T-helper 9 cell (primary cell): ENCODE measurements at regions not wholly inside any gene's neighbourhood (a gene's known extent, or its start where the extent isn't known, plus 50 kb on each side); places are given as distances from the start of the nearest gene placed in this dataset.
"Not testable (repeated sequence)": the region's sequence is repeated elsewhere in the genome, so short reads cannot be mapped to it uniquely, and the experiment has no call there.

Experiments used
- DNase-seq: peaks from one replicate; pipeline ENCODE4 v3.0.0-alpha.2; 2020

DNA sequence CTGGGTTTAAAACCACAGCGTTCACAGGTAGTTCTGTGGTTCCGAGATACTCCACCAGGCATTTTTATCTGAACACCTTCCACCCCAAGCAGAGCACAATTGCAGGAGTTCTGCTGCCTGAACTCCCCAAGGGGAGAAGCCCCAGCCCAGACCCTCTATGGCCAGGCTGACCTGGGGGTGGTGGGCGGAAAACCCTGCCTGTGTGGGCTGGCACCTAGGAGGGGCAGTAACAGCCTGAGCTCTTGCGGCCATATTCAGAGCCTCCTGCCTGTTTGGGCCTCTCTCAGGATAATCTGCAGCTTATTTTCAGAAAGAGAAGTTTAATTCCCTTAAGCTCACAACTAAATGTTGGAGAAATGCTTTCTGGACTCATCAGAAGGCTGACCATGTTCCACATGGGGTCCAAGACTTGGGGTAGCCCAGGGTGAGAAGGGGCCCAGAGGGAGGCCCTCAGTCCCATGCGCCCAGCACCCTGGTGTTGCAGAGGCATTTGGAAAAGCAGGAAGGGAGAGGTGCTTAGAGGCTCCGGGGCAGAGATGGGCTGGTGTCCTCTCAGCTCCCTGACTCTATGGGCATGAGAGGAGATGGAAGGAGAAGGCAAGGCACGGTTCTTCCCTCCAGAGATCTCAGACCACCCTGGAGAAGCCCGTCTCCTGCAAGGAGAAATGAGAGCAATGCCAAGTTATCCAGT is 195.6 kb upstream of the TPM1 start:
- no peak for DNase-seq

DNA sequence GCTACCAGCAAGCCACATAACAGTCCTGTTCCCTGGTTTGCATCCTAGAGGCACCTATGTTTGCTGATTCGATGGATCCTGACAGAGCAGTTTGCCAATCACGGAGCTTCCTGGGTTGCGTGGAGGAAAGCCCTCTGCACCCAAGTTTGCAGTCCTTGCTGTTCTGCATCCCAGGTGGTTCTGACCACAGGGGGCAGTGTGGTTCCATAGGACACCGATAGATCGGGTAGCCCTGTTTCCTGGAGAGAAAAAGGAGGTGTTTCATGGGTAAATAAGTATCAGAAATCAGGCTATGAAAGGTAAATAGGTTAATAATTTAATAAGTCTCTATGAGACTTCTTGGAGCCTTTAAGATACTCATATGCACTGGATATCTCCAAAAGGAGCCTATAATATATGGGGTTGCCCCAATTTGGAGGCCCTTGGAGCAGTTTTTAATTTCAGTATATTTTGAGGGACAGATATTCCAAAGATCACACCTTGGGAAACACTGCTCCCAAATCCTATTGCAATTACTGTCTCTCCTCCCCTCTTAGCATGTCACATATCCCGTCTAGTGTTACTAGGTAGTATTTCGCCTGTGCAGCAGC is 194.6 kb upstream of the TPM1 start:
- DNase-seq: peak; percentile 21

DNA sequence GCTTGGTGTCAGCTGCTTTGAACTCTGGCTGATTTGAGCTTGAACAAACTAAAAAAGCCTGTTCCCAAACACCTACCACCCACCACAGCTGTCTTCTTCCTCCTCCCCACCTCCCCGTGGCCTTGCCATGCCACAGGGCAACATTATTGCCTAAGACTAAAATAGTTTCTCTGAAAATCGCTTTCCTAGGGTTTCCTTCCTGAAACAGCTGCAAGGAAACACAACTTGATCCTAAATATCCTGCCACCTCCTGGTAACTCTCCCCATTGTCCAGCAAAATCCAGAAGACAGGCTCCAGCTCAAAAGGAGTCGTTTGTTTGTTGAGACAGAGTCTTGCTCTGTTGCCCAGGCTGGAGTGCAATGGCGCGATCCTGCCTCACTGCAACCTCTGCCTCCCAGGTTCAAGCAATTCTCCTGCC is 193.9 kb upstream of the TPM1 start:
- no peak for DNase-seq

DNA sequence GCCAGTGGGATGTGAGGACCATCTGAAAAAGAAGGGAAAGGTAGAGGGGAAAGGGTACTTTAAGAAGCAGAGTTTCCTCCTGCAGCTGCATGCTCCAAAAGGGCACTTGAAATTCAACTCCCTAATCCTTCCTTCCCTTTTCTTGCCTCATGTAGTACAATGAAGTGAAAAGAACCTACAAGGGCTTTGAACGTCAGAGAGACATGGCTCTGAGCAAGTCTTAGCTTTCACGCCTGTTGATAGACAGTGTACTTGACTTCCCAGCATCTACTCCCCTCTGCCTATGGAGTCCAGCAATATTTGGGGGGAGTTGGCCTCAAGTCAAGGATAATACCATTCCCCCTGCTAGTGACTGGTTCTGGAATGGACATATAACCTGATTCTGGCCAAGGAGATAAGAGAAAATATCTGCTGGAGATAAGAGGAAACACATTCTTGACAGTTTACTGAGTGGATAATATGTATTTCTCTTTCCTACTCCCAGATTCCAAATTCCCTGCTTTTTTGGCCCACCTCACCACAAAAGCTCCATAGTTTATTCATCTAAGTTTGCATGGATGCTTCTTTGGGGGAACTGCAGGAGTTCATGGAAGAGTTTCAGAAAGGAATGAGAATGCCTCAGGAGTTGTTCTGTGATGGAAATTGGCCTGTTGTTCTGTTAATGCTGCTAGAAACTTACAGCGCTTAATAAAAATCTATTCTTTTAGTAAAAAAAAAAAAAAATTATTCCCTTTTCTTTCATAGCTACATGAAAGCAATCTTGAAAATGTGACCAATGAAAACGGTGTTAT is 193.0 kb upstream of the TPM1 start:
- no peak for DNase-seq

DNA sequence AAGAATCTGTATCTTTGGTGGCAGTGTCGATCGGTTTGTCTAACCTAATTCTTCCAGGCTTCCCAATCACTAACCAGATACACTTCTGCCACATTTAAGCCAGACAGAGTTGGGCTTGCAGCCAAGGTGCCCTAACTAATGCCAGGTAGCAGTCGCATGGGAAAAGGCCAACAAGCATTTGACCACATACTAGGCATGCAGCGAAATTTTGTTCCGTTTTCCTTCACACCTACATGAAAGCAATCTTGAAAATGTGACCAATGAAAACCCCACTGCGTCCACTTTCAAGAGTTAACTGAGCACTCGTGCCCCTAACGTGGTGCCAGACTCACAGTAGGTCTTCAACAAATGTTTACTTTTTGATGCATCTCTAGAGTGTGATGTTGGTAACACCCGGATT is 192.2 kb upstream of the TPM1 start:
- no peak for DNase-seq

DNA sequence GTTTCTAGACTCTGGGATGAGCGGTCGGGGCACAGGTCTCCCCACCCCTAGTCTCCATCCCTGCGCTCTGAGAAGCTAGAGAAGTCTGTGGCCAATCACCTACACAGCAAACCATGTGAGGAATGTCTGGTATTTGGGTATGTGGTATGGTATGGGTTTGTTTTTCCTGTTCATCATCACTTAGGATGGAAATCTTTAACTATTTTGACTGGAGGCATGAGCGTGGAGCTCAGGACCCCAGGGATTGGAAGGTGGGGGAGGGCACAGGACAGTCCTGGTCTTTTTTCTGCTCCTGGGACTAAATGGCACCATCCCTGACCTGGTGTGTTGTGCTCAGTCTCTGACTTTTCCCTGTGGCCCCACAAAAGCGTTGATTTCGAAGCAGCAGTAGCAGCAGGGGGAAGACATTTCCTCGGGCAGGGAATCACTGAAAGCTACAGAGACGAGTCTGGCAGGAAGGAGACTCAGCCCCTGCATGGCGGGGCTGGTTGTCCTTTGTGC is 191.7 kb upstream of the TPM1 start:
- DNase-seq: no peak

DNA sequence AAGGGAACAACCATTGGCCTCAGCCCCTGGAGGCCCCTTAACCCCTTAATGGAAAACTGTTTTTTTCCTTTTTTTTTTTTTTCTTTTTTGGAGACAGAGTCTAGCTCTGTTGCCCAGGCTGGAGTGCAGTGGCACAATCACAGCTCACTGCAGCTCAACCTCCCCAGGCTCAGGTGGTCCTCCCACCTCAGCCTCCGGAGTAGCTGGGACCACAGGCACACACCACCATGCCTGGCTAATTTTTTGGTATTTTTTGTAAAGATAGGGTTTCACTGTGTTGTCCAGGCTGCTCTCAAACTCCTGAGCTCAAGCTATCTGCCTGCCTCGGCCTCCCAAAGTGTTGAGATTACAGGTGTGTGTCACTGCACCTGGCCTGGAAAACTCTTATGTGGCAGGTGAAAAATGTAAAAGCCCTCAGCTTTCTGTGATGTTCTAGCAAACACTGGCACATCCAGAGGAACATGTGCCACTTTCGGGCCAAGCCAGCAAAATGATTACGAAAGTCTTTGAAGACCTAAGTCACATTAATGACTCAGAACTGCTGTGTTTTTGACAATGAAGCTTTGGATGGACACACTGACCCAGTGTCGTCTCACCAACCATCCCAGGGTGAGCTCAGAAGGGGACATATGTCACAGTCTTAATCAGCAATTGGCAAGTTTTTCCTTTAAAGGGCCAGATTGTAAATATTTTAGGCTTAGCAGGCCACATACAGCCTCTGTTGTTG is 189.3 kb upstream of the TPM1 start:
- DNase-seq: no peak

DNA sequence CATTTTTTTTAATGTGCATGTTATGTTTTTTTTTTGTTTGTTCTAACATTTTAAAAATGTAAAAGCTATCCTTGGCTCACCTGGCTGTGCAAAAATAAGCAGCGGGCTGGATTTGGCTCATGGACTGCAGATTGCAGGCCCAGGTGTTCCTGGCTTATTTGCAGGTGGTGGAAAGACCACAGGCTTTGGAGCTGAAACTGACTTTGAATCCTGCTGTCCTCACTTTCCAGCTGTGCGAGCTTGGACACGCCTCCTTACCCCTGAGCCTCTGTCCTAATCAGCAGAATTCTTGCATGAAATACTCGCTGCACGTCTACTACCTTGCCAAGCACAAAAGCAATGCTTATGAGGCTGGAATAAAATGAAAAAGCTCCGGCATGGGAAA is 188.7 kb upstream of the TPM1 start:
- DNase-seq: no peak

DNA sequence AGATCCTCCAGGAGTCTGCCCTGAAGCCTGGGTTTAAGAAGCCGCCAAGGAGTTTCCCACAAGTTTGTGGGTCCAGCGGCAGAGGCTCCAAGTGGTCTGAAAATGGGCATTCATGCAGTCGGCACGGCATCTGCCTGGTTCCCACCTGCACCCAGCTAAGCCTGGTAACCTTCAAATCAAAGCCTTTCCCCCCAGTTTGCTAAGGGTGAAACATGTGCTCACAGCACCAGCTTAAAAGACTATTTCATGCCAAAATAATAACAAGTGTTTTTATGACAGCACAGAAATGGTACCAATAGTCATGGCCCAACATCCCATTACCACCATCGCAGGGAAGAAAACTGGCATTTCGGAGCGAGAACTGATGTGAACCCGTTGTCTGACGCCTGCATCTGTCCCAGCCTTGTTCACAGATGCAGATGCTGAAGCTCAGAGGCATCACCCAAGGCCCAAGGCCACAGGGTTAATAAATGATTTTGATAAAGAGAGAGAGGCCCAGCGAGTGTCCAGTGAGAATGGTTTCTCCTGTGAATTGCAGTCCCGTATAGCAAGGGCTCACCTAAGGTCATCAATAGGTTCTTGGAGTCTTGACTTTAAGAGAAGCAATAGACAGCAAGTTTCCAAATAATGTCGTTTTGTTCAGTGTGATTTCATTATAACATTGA is 188.0 kb upstream of the TPM1 start:
- no peak for DNase-seq

DNA sequence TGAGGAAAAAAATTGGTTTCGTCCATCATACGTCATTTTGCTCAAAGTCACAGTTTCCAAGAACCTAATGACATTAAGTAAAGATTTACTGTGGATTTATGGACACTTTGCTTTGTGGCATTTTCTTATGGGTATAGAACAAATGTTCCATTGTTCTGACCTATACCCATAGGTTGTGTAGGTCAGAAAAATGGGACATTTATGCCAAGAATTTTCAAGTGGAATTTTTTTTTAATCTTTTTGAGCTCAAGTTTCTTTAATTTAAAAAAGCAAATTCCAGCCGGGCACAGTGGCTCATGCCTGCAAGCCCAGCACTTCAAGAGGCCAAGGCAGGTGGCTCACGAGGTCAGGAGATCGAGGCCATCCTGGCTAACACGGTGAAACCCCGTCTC is 187.5 kb upstream of the TPM1 start:
- no peak for DNase-seq

DNA sequence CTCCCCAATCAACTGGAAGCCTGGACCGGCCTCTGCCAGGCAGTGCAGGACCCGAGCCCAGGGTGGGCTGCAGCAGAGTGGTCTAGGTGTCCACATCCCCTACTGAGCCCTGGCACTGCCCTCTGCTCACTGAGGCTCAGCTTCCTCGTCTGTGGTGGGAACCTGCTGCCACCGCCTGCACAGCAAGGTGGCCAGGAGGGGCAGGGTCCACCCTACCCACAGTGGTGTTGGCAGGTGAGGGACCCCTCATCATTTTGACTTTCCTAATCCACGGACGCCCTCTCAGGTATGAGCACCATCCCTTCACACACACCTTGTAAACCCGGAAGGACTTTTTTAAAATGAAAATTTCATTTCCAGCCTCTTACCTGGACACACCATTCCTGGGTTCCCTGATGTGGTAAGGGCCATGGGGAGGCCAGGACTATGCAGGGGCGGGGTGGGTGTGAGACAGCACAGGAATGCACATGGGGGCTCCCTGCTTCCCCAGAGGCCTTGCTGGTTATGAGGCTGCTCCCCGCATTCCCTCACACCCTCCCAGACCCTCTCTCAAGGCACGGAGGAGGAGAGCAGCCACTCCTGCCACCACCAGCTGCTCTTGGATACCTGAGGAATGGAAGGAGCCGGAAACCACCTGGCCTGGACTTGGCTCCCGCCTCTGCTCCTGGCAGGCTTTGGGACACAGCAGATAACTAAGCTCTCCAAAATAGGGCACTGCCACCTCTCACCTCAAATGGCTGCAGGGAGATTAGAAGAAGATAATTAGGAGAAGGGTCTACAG is 185.9 kb upstream of the TPM1 start:
- DNase-seq: no peak

DNA sequence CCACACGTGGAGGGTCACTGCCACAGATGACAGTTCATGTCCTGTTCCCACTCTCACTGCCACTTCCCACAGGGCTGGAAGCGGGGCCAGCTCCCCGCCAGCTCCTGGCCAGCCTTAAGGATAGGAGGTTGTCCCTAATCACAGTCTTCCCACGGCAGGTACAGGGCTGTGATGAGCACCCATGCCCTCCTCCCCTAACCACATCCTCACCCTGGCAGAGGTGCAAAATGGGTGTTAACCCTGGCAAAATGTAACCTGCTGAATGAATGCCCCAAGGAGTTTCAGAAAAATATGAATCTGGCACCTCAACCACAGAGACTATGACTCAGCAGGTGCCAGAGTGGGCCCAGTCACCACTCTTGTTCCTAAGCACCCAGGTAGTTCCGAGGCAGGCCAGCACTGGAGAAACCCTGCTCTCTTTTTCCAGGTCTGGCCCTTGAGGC is 185.1 kb upstream of the TPM1 start:
- DNase-seq: no peak

DNA sequence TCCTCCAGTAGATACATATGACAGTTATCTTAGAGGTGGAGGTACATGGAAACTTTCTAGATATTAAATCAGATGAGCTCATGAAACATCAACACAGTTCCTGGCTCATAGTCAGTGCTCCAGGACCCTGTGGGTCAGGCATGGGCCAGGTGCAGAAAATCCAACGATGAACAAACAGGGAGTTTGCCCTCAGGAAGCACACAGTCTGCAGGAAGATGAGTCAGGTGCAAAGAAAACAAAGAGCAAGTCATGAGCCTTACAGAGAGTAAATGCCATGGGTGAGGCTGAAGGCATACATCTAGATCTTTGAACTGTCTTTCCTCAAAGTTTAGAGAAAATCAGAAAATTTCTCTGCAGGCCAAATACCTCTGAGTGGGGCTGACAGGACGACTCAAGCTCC is 184.2 kb upstream of the TPM1 start:
- DNase-seq: no peak

DNA sequence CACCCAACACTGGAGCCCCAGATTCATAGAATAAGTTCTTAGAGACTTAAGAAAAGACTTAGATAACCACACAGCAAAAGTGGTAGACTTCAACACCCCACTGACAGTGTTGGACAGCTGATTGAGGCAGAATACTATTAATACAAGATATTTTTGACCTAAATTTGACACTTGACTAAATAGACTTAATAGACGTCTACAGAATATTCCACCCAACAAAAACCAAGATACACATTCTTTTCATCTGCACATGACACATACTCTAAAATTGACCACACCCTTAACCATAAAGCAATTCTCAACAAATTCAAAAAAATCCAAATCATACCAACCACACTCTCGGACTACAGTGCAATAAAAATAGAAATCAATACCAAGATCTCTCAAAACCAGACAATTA is 179.8 kb upstream of the TPM1 start:
- no peak for DNase-seq

DNA sequence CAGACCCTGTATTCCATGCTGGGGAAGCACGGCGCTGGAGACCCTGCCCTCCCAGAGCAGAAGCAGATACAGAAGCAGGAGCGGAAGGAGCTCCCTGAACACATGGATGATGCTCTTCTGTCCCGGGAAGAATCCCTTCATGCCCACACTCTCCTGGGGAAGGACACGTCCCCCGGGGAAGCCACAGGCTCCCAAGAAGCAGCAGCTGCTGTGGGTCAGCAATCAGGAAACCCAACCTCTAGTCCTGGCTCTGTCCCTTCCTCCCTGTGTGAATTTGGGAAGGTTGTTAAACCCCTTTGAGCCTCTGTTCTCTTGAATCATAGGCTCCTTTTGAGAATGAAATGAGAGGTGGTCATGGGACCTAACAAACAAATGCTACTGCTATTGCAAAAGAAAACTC is 176.2 kb upstream of the TPM1 start:
- DNase-seq: no peak

DNA sequence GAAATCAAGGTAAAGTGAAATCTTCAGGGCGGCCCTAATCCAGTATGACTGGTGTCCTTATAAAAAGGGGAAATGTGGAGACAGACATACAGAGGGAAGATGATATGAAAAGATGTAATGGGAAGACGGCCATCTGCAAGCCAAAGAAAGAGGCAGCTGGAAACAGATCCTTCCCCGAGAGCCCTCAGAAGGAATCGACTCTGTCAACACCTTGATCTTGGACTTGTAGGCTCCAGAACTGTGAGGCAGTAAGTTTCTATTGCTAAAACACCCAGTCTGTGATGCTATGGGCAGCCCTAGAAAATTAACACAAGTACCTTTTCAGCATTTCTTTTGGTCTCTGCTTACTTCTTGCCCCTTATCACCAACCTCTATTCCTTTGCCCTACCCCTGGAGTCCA is 174.7 kb upstream of the TPM1 start:
- DNase-seq: no peak

DNA sequence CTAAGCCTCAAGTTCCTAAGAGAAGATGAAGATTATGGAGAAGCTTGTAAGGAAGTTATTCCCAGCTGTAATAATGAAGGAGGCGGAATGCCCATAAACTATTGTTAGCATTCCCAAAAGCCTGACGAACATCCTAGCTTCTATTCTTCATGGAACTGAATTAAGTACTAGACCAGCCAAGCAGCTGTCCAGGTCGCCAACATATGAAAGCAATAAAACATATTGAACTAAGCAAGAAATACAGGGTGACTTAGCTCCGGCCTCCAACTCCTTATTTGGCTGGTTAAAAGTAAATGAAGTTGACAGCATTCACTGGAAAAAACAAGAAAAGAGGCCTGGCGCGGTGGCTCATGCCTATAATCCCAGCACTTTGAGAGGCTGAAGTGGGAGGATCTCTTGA is 174.0 kb upstream of the TPM1 start:
- no peak for DNase-seq

DNA sequence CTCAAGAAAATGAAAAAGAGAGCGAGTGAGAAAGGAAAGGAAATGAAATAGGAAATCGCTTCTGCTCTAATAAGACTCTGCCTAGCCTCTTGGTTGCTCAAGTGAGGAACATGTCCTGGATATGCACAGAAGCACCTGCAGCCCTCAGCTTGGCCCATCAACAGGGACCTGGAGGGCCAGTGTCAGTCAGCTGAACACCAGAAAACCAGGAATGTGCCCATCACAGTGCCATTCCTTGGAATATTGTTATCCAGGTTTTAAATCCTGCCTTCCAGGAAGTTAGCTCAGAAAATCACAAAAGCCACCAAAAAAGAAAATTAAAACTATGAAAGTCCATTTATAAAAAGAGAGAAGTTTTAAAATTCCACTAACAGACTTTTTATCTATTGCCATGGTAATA is 173.4 kb upstream of the TPM1 start:
- DNase-seq: no peak

DNA sequence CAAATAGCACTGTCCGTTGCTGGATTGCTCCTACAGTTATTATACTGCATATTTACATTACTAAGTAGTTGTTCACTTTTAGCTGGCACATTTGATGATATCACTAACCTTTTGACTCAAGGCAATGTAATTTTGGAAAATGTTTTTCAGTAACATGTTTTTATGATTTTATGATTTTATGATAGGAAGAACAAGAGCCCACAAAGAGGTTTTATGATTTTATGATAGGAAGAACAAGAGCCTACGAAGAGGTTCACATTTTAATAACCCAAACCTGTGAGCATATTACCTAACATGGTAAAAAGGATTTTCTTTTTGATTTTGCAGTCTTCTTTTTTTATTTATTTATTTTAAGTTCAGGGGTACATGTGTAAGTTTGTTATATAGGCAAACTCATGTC is 172.3 kb upstream of the TPM1 start:
- no peak for DNase-seq

DNA sequence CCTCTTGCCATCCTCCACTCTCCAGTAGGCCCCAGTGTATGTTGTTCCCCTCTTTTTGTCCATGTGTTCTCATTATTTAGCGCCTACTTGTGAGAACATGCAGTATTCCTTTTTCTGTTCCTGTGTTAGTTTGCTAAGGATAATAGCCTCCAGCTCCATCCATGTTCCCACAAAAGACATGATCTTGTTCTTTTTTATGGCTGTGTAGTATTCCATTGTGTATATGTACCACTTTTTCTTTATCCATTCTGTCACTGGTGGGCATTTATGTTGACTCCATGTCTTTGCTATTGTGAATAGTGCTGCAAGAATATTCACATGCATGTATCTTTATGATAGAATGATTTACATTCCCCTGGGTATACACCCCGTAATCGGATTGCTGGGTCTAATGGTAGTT is 171.8 kb upstream of the TPM1 start:
- not testable (repeated sequence) for DNase-seq

DNA sequence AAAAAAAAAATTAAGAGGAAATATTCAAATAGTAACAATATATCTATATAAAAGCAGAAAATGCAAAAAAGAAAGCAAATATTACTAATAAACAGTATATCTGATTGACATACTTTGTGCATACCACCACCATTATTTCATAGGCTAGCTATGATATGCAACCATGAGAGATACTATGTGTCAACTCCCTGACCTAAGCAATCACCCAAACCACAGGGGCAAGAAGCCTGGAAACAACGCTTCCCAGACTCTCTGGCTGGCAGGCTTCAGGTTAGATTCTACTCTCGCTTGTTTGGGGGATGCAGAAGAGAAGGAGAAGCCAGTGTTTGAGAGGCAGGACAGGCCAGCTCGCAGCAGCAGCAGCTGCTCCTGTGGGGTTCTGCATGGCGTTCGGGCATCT is 169.3 kb upstream of the TPM1 start:
- DNase-seq: no peak

DNA sequence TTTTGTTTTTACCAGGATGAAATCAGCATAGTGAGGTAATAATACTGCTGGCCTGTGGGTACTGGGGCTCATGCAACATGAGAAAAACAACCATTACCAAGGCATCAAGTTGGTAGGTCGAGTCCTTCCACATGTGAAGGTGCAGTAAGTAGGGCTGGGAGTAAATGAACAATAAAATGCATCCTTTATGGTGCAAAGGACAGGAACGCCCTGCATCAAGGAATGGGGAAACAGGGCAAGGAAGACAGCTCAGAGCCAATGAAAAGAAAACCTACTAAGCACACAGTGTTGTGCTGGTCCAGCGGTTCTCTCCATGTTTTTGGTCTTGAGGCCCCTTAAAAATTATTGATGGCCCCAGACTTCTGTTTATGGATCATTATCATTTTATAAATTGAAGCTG is 168.5 kb upstream of the TPM1 start:
- DNase-seq: no peak
